ENCODE measurements at regions not wholly inside any gene's neighbourhood (a gene's known extent, or its start where the extent isn't known, plus 50 kb on each side); places are given as distances from the start of the nearest gene placed in this dataset.

- ATAC-seq (no peak), DNase-seq (ENCODE audit: low spot score) (no peak)
- Histone ChIP-seq H3K27ac (ENCODE audit: low read depth) (no peak overlapping the region), H3K9me2 (ENCODE audit: insufficient read depth) (no peaks in the 10 kb centered on the region), H3K4me2 (no peak overlapping the region), H3K36me3 (ENCODE audit: insufficient read depth) (no peaks in the 10 kb centered on the region), H4K20me1 (replicated peaks; ENCODE audit: insufficient read depth) (no peaks in the 10 kb centered on the region), H3K4me3 (no peak overlapping the region), H2AFZ (no peak overlapping the region), H3K4me1 (ENCODE audit: insufficient read depth) (peaks cover 17% of the 10 kb centered on the region), H3K79me2 (replicated peaks; ENCODE audit: insufficient read depth) (no peaks in the 10 kb centered on the region), H3K27me3 (ENCODE audit: insufficient read depth) (no peaks in the 10 kb centered on the region), H3F3A (replicated peaks; ENCODE audit: low read depth) (no peaks in the 10 kb centered on the region)
- Mint-ChIP-seq H3K27me3 (ENCODE audit: insufficient read depth, low read depth, poor library complexity) (no peaks in the 10 kb centered on the region), H3K27ac (no peak overlapping the region), H3K36me3 (ENCODE audit: low read depth) (no peaks in the 10 kb centered on the region), H3K9me3 (no peaks in the 10 kb centered on the region), H3K4me1 (peaks cover 31% of the 10 kb centered on the region), H3K4me3 (no peak overlapping the region)
- no peak for TF ChIP-seq NANOG (IDR thresholded peaks at IDR 0.05; ENCODE audit: borderline replicate concordance)
- TF ChIP-seq STAT1 (IDR thresholded peaks at IDR 0.05; ENCODE audit: unreplicated experiment): no peak
Measured at GRCh38 chr6:95682476-95682875, 105.1 kb downstream of the MANEA start.

GRCh38 chr6:95685822-95686221 lies 108.5 kb downstream of the MANEA start:
- no peaks in the 10 kb centered on the region for H3K79me2 ChIP-seq (replicated peaks; ENCODE audit: insufficient read depth)
- H3K4me2 ChIP-seq: 0 out of 2 replicates have a peak overlapping the region, but pooled peaks have one; percentile 1
- H3K27ac Mint-ChIP-seq: peak overlapping the region; percentile 55
- 0 out of 2 replicates have a peak overlapping the region, but pooled peaks have one; percentile 5 for H3K27ac ChIP-seq (ENCODE audit: low read depth)
- H2AFZ ChIP-seq: no peak overlapping the region
- H3K4me1 ChIP-seq (ENCODE audit: insufficient read depth): peaks cover 17% of the 10 kb centered on the region
- no peak overlapping the region for H3K4me3 Mint-ChIP-seq
- no peaks in the 10 kb centered on the region for H4K20me1 ChIP-seq (replicated peaks; ENCODE audit: insufficient read depth)
- TF ChIP-seq ZNF462 (CRISPR knock-in tag; IDR thresholded peaks at IDR 0.05): peak; percentile 34; the same call in 1 of the 2 replicates
- no peak for TF ChIP-seq NANOG (IDR thresholded peaks at IDR 0.05; ENCODE audit: borderline replicate concordance)
- no peaks in the 10 kb centered on the region for H3K27me3 Mint-ChIP-seq (ENCODE audit: insufficient read depth, low read depth, poor library complexity)
- ATAC-seq: peak; percentile 88
- H3K4me3 ChIP-seq: no peak overlapping the region
- no peaks in the 10 kb centered on the region for H3K27me3 ChIP-seq (ENCODE audit: insufficient read depth)
- H3K4me1 Mint-ChIP-seq: peaks cover 37% of the 10 kb centered on the region
- H3K9me3 Mint-ChIP-seq: no peaks in the 10 kb centered on the region
- peak; percentile 66 for DNase-seq (ENCODE audit: low spot score)
- H3K36me3 ChIP-seq (ENCODE audit: insufficient read depth): no peaks in the 10 kb centered on the region
- H3K36me3 Mint-ChIP-seq (ENCODE audit: low read depth): no peaks in the 10 kb centered on the region
- H3F3A ChIP-seq (replicated peaks; ENCODE audit: low read depth): no peaks in the 10 kb centered on the region
- no peaks in the 10 kb centered on the region for H3K9me2 ChIP-seq (ENCODE audit: insufficient read depth)
